HUES64 (cell line): ENCODE measurements at regions not wholly inside any gene's neighbourhood (a gene's known extent, or its start where the extent isn't known, plus 50 kb on each side); places are given as distances from the start of the nearest gene placed in this dataset.
"Not testable (repeated sequence)": the region's sequence is repeated elsewhere in the genome, so short reads cannot be mapped to it uniquely, and the experiment has no call there.

ENCODE experiments used
- H3K27ac ChIP-seq: 2 replicates; pipeline ENCODE4 v1.7.0; 2013; ENCODE audit warnings: low read depth, low read length, inconsistent platforms
- H3K27me3 ChIP-seq: 2 replicates; pipeline ENCODE4 v1.6.1; 2013; ENCODE audit warnings: mild to moderate bottlenecking, low read length; ENCODE audit not compliant: insufficient read depth
- H3K36me3 ChIP-seq: 2 replicates; pipeline ENCODE4 v1.6.1; 2013; ENCODE audit warnings: mild to moderate bottlenecking, low read length; ENCODE audit not compliant: insufficient read depth
- H3K4me1 ChIP-seq: 2 replicates; pipeline ENCODE4 v1.6.1; 2013; ENCODE audit warnings: mild to moderate bottlenecking, low read length, moderate library complexity; ENCODE audit not compliant: insufficient read depth
- H3K4me3 ChIP-seq: 2 replicates; pipeline ENCODE4 v1.5.1; 2013; ENCODE audit warnings: mild to moderate bottlenecking, low read length, moderate library complexity
- H3K9ac ChIP-seq: 2 replicates; pipeline ENCODE4 v1.6.1; 2013; ENCODE audit warnings: mild to moderate bottlenecking, low read depth, low read length
- H3K9me3 ChIP-seq: 2 replicates; pipeline ENCODE4 v1.6.1; 2013; ENCODE audit warnings: low read depth, low read length; ENCODE audit not compliant: insufficient read depth
- WGBS: fragments of 150-250, 120-280 bp; methylation state at CpG from one replicate; pipeline ENCODE4 v1.1.7; 2013; ENCODE audit warnings: missing lambda C conversion rate; 5-methylcytosine and 5-hydroxymethylcytosine counted together

GRCh38 chr5:155697236-155697635 is 629.7 kb upstream of the SGCD start:
- 95% methylated on average over 4 of the region's 4 CpGs for WGBS
- H3K36me3 ChIP-seq = no peaks in the 10 kb centered on the region

GRCh38 chr5:155699385-155699784 is 627.6 kb upstream of the SGCD start:
- no peak overlapping the region for H3K9ac ChIP-seq
- H3K36me3 ChIP-seq = no peaks in the 10 kb centered on the region
- 70% methylated on average over 1 of the region's 1 CpG for WGBS
- no peak overlapping the region for H3K27ac ChIP-seq
- H3K4me3 ChIP-seq = no peak overlapping the region
- no peaks in the 10 kb centered on the region for H3K4me1 ChIP-seq
- H3K27me3 ChIP-seq = no peaks in the 10 kb centered on the region
- no peaks in the 10 kb centered on the region for H3K9me3 ChIP-seq

More at GRCh38 chr5:155697236-155697635, 629.7 kb upstream of the SGCD start:
- Histone ChIP-seq H3K4me3 (no peak overlapping the region), H3K27me3 (no peaks in the 10 kb centered on the region), H3K4me1 (no peaks in the 10 kb centered on the region), H3K9ac (no peak overlapping the region), H3K9me3 (no peaks in the 10 kb centered on the region), H3K27ac (no peak overlapping the region)

GRCh38 chr5:155700333-155700732 is 626.6 kb upstream of the SGCD start:
- Histone ChIP-seq H3K4me3 (no peak overlapping the region), H3K9ac (no peak overlapping the region), H3K4me1 (no peaks in the 10 kb centered on the region), H3K9me3 (no peaks in the 10 kb centered on the region), H3K27ac (no peak overlapping the region), H3K27me3 (no peaks in the 10 kb centered on the region), H3K36me3 (no peaks in the 10 kb centered on the region)
- WGBS = 63% methylated on average over 3 of the region's 3 CpGs

GRCh38 chr5:155711882-155712281 is 615.1 kb upstream of the SGCD start:
- peaks cover 3% of the 10 kb centered on the region; the same call in 1 of the 2 replicates for H3K4me1 ChIP-seq
- 93% methylated on average over 1 of the region's 1 CpG for WGBS
- H3K9ac ChIP-seq = no peak overlapping the region
- no peak overlapping the region for H3K4me3 ChIP-seq
- no peaks in the 10 kb centered on the region for H3K36me3 ChIP-seq
- no peaks in the 10 kb centered on the region for H3K9me3 ChIP-seq
- H3K27me3 ChIP-seq = no peaks in the 10 kb centered on the region
- H3K27ac ChIP-seq = no peak overlapping the region

- not testable (repeated sequence) for H3K9ac ChIP-seq, H3K27ac ChIP-seq, H3K4me1 ChIP-seq, H3K36me3 ChIP-seq, H3K27me3 ChIP-seq, H3K4me3 ChIP-seq, H3K9me3 ChIP-seq
- WGBS = 58% methylated on average over 2 of the region's 2 CpGs
Observed at GRCh38 chr5:155714435-155714834, 612.5 kb upstream of the SGCD start.

GRCh38 chr5:155726267-155726666 is 600.7 kb upstream of the SGCD start:
- Histone ChIP-seq H3K9ac (no peak overlapping the region), H3K4me1 (no peaks in the 10 kb centered on the region; the same call in 1 of the 2 replicates), H3K4me3 (no peak overlapping the region), H3K27ac (no peak overlapping the region), H3K27me3 (peaks cover 94% of the 10 kb centered on the region), H3K9me3 (no peaks in the 10 kb centered on the region), H3K36me3 (no peaks in the 10 kb centered on the region)
- 17% methylated on average over 8 of the region's 8 CpGs for WGBS

GRCh38 chr5:155727512-155728145 is 599.3 kb upstream of the SGCD start:
- H3K27ac ChIP-seq = no peak overlapping the region
- H3K36me3 ChIP-seq = no peaks in the 10 kb centered on the region
- WGBS = 4% methylated on average over 26 of the region's 36 CpGs
- H3K9me3 ChIP-seq = no peaks in the 10 kb centered on the region
- peak overlapping the region; percentile 53 for H3K4me3 ChIP-seq
- H3K4me1 ChIP-seq = no peaks in the 10 kb centered on the region; the same call in 1 of the 2 replicates
- no peak overlapping the region for H3K9ac ChIP-seq
- H3K27me3 ChIP-seq = peaks cover 98% of the 10 kb centered on the region

GRCh38 chr5:155728146-155728856 is 598.7 kb upstream of the SGCD start:
- Histone ChIP-seq H3K4me3 (peak overlapping the region; percentile 53), H3K36me3 (no peaks in the 10 kb centered on the region), H3K9me3 (no peaks in the 10 kb centered on the region), H3K9ac (no peak overlapping the region; the same call in 1 of the 2 replicates), H3K27me3 (peaks cover 99% of the 10 kb centered on the region), H3K27ac (no peak overlapping the region), H3K4me1 (no peaks in the 10 kb centered on the region; the same call in 1 of the 2 replicates)
- under 1% methylated on average over 83 of the region's 83 CpGs for WGBS

- H3K9ac ChIP-seq = no peak overlapping the region; the same call in 1 of the 2 replicates
- H3K4me3 ChIP-seq = peak overlapping the region; percentile 53
- no peaks in the 10 kb centered on the region for H3K9me3 ChIP-seq
- H3K4me1 ChIP-seq = no peaks in the 10 kb centered on the region; the same call in 1 of the 2 replicates
- H3K27me3 ChIP-seq = peaks cover 98% of the 10 kb centered on the region
- H3K27ac ChIP-seq = no peak overlapping the region
- WGBS = 1% methylated on average over 54 of the region's 54 CpGs
- no peaks in the 10 kb centered on the region for H3K36me3 ChIP-seq
Observed at GRCh38 chr5:155728857-155729683, 597.9 kb upstream of the SGCD start.

GRCh38 chr5:155729684-155730059 is 597.3 kb upstream of the SGCD start:
- Histone ChIP-seq H3K9ac (no peak overlapping the region), H3K27ac (no peak overlapping the region), H3K4me3 (peak overlapping the region; percentile 53), H3K9me3 (no peaks in the 10 kb centered on the region), H3K36me3 (no peaks in the 10 kb centered on the region), H3K27me3 (peaks cover 98% of the 10 kb centered on the region), H3K4me1 (no peaks in the 10 kb centered on the region; the same call in 1 of the 2 replicates)
- 4% methylated on average over 13 of the region's 13 CpGs for WGBS
